LNCaP clone FGC (cell line): ENCODE measurements at regions not wholly inside any gene's neighbourhood (a gene's known extent, or its start where the extent isn't known, plus 50 kb on each side); places are given as distances from the start of the nearest gene placed in this dataset.
A peak's percentile ranks its signal among the peaks of the same experiment; 100 is the strongest.
"Not testable (repeated sequence)": the region's sequence is repeated elsewhere in the genome, so short reads cannot be mapped to it uniquely, and the experiment has no call there.

ENCODE experiments used
- DNase-seq: peaks from one replicate; pipeline ENCODE4 v3.0.0-alpha.2; 2011; ENCODE audit warnings: low read depth
- H3K4me3 ChIP-seq: 2 replicates; pipeline ENCODE4 v1.5.1; 2011; ENCODE audit warnings: mild to moderate bottlenecking, low read depth, low read length, control low read depth
- TF ChIP-seq, protein P1 (sequence below): IDR thresholded peaks from 2 replicates; pipeline ENCODE4 v1.5.1; 2012; ENCODE audit warnings: mild to moderate bottlenecking; ENCODE audit not compliant: control insufficient read depth, insufficient read depth; ENCODE audit errors: extremely low read depth

DNA sequence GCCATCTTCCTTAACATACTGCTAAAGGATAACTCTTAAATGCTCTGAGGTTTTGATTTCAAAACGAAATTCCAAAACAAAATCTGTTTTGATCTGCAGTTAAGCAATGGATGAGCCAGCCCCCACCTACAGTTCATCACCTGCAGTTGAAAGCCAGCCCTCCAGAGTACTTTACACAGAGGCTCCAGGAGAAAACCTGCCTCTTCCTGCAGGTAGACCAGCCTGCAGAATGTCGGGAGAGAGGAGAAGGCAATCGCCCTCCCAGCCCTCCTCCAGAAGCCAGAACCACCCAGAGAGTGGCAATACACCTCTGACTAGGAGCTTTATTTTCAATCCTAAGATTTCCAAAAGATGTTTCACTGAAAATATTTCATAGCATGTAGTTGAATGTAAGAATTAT is 798.1 kb downstream of the GATA3 start:
- no peak for DNase-seq

DNA sequence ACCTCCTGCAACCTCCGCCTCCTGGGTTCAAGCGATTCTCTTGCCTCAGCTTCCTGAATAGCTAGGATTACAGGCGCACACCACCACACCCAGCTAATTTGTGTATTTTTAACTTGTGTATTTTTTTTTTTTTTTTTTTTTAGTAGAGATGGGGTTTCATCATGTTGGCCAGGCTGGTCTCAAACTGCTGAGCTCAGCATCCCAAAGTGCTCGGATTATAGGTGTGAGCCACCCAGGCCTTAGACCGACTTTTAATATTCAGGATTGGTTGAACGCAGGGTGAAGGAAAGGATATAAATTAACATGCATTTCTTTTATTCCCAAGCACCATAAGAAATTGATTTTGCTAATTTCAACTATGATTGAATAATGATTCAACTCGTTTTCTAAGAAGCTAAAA is 798.6 kb downstream of the GATA3 start:
- DNase-seq: no peak
- no peak overlapping the region for H3K4me3 ChIP-seq
- TF ChIP-seq, protein P1, sequence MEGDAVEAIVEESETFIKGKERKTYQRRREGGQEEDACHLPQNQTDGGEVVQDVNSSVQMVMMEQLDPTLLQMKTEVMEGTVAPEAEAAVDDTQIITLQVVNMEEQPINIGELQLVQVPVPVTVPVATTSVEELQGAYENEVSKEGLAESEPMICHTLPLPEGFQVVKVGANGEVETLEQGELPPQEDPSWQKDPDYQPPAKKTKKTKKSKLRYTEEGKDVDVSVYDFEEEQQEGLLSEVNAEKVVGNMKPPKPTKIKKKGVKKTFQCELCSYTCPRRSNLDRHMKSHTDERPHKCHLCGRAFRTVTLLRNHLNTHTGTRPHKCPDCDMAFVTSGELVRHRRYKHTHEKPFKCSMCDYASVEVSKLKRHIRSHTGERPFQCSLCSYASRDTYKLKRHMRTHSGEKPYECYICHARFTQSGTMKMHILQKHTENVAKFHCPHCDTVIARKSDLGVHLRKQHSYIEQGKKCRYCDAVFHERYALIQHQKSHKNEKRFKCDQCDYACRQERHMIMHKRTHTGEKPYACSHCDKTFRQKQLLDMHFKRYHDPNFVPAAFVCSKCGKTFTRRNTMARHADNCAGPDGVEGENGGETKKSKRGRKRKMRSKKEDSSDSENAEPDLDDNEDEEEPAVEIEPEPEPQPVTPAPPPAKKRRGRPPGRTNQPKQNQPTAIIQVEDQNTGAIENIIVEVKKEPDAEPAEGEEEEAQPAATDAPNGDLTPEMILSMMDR: no peak

More for the DNA sequence above, 798.1 kb downstream of the GATA3 start:
- TF ChIP-seq, protein P1: no peak
- no peak overlapping the region for H3K4me3 ChIP-seq

DNA sequence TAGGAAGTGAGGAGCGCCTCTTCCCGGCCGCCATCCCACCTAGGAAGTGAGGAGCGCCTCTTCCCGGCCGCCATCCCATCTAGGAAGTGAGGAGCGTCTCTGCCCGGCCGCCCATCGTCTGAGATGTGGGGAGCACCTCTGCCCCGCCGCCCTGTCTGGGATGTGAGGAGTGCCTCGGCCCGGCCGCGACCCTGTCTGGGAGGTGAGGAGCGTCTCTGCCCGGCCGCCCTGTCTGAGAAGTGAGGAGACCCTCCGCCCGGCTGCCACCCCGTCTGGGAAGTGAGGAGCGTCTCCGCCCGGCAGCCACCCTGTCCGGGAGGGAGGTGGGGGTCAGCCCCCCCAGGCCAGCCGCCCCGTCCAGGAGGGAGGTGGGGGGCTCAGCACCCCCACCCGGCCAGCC is 814.4 kb downstream of the GATA3 start:
- not testable (repeated sequence) for DNase-seq, H3K4me3 ChIP-seq

DNA sequence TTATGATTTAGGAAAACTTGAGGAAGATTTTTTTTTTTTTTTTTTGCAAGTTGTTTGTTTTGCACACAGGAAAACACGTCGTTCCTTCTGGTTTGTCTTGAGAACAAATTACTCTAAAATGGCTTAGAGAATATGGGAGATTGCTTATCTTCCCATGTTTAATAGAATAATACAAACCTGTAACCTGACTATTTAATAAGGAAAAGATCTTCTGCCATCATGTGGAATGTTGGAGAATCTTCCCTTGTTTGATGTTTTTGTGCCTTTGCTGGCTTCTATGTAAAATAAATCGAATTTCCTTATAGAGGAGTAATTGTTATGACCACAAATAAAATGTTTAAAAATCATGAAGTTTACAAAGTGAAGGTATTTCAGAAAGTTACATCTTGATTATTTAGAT is 818.8 kb downstream of the GATA3 start:
- TF ChIP-seq, protein P1: peak; percentile 48
- no peak overlapping the region for H3K4me3 ChIP-seq
- peak; percentile 14 for DNase-seq

DNA sequence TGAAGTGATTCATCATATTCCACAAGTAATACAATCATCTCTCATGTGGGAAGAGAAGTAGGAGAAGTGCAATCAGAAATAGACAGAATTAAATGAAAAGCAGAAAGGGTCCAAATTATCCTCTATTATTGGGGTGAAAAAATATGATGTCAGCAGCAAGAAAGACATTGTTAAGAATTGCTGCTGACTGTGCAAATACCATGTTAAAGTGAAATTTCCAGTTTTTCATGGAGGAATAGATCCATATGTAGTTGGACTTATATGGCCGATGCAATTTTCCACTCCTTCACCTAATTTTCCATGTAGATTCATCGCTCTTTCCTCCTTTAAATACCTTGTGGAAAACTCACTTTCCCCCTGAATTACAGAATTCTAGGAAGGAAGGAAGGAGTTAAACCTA is 819.8 kb downstream of the GATA3 start:
- no peak overlapping the region for H3K4me3 ChIP-seq
- TF ChIP-seq, protein P1: no peak
- DNase-seq: no peak

DNA sequence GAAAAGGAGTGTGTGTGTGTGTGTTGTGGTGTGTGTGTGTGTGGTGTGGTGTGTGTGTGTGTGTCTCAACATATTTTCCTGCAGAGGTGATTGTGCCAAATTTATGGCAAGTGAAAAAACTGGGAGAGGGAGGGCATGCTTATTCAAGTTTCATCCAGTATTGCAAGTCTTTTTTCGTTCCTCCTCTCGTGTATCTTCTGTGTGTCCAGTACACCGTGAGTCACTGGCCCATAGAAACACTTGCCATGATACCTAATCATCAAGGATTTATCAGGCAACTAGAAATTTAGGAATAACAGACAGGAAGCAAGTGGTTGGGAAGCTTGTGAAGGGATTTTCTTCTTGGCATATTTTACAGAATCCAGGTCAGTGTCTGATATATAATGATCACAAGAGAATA is 820.5 kb downstream of the GATA3 start:
- no peak for DNase-seq
- H3K4me3 ChIP-seq: no peak overlapping the region
- TF ChIP-seq, protein P1: no peak

DNA sequence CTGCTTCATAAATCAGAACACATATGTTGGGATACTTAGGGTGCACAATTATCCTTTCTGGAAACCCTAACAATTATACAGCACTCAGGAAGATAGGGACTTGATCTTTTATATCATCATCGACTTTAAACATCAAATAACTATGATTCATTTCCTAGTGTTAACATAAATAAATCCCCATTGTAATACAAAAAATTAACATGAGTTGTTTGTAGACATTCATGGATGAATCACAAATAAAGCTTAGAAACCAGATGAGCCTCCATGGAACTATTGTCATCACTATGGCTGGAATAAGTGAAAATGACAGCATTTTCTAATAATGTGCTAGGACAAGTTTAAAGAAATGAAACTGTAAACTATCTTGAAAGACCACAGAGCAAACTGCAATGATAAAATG is 821.7 kb downstream of the GATA3 start:
- TF ChIP-seq, protein P1: no peak
- H3K4me3 ChIP-seq: no peak overlapping the region
- DNase-seq: no peak
